ENCODE measurements at regions not wholly inside any gene's neighbourhood (a gene's known extent, or its start where the extent isn't known, plus 50 kb on each side); places are given as distances from the start of the nearest gene placed in this dataset.
"Not testable (repeated sequence)": the region's sequence is repeated elsewhere in the genome, so short reads cannot be mapped to it uniquely, and the experiment has no call there.

- no peak for DNase-seq (ENCODE audit: low read depth in 2 of 3, low spot score in 1 of 3)
Observed at GRCh38 chr10:52965938-52966401, 193.4 kb upstream of the MBL2 start.

GRCh38 chr10:52965509-52965908 lies 192.9 kb upstream of the MBL2 start:
- DNase-seq (ENCODE audit: low read depth in 2 of 3, low spot score in 1 of 3): no peak

- no peak for DNase-seq (ENCODE audit: low read depth in 2 of 3, low spot score in 1 of 3)
Observed at GRCh38 chr10:52961323-52961722, 188.7 kb upstream of the MBL2 start.

- no peak for DNase-seq (ENCODE audit: low read depth in 2 of 3, low spot score in 1 of 3)
Observed at GRCh38 chr10:52959810-52960209, 187.2 kb upstream of the MBL2 start.

GRCh38 chr10:52956861-52957260 lies 184.3 kb upstream of the MBL2 start:
- no peak for DNase-seq (ENCODE audit: low read depth in 2 of 3, low spot score in 1 of 3)

- DNase-seq (ENCODE audit: low read depth in 2 of 3, low spot score in 1 of 3): no peak
Observed at GRCh38 chr10:52956461-52956860, 183.9 kb upstream of the MBL2 start.

- DNase-seq (ENCODE audit: low read depth in 2 of 3, low spot score in 1 of 3): no peak
Observed at GRCh38 chr10:52955337-52955736, 182.8 kb upstream of the MBL2 start.

- no peak for DNase-seq (ENCODE audit: low read depth in 2 of 3, low spot score in 1 of 3)
Observed at GRCh38 chr10:52954407-52954806, 181.8 kb upstream of the MBL2 start.

- no peak for DNase-seq (ENCODE audit: low read depth in 2 of 3, low spot score in 1 of 3)
Observed at GRCh38 chr10:52952391-52953055, 179.9 kb upstream of the MBL2 start.

GRCh38 chr10:52951824-52952223 lies 179.2 kb upstream of the MBL2 start:
- peak in 1 of 3 donors; percentile 1 for DNase-seq (ENCODE audit: low read depth in 2 of 3, low spot score in 1 of 3)

- no peak for DNase-seq (ENCODE audit: low read depth in 2 of 3, low spot score in 1 of 3)
Observed at GRCh38 chr10:52950578-52950977, 178.0 kb upstream of the MBL2 start.

- no peak for DNase-seq (ENCODE audit: low read depth in 2 of 3, low spot score in 1 of 3)
Observed at GRCh38 chr10:52949899-52950298, 177.3 kb upstream of the MBL2 start.

GRCh38 chr10:52946486-52946885 lies 173.9 kb upstream of the MBL2 start:
- no peak for DNase-seq (ENCODE audit: low read depth in 2 of 3, low spot score in 1 of 3)

- not testable (repeated sequence) for DNase-seq (ENCODE audit: low read depth in 2 of 3, low spot score in 1 of 3)
Observed at GRCh38 chr10:52945521-52945920, 172.9 kb upstream of the MBL2 start.

- no peak for DNase-seq (ENCODE audit: low read depth in 2 of 3, low spot score in 1 of 3)
Observed at GRCh38 chr10:52940921-52941320, 168.3 kb upstream of the MBL2 start.

- DNase-seq (ENCODE audit: low read depth in 2 of 3, low spot score in 1 of 3): no peak
Observed at GRCh38 chr10:52939894-52940293, 167.3 kb upstream of the MBL2 start.

GRCh38 chr10:52933748-52934147 lies 161.2 kb upstream of the MBL2 start:
- DNase-seq (ENCODE audit: low read depth in 2 of 3, low spot score in 1 of 3): no peak

GRCh38 chr10:52927678-52928077 lies 155.1 kb upstream of the MBL2 start:
- no peak for DNase-seq (ENCODE audit: low read depth in 2 of 3, low spot score in 1 of 3)

GRCh38 chr10:52923520-52923919 lies 150.9 kb upstream of the MBL2 start:
- DNase-seq (ENCODE audit: low read depth in 2 of 3, low spot score in 1 of 3): no peak

GRCh38 chr10:52918714-52919305 lies 146.2 kb upstream of the MBL2 start:
- no peak for DNase-seq (ENCODE audit: low read depth in 2 of 3, low spot score in 1 of 3)

- DNase-seq (ENCODE audit: low read depth in 2 of 3, low spot score in 1 of 3): no peak
Observed at GRCh38 chr10:52915391-52915790, 142.8 kb upstream of the MBL2 start.

GRCh38 chr10:52911163-52911562 lies 138.6 kb upstream of the MBL2 start:
- DNase-seq (ENCODE audit: low read depth in 2 of 3, low spot score in 1 of 3): no peak

- DNase-seq (ENCODE audit: low read depth in 2 of 3, low spot score in 1 of 3): no peak
Observed at GRCh38 chr10:52908478-52908877, 135.9 kb upstream of the MBL2 start.

Data from stimulated activated CD4-positive, alpha-beta T cell treated with anti-CD3 and anti-CD28 coated beads, Interleukin-12 subunit alpha, Interleukin-12 subunit beta, amount 100 ng/mL, for 48 hours (primary cell).